ENCODE measurements at regions not wholly inside any gene's neighbourhood (a gene's known extent, or its start where the extent isn't known, plus 50 kb on each side); places are given as distances from the start of the nearest gene placed in this dataset.
"Not testable (repeated sequence)": the region's sequence is repeated elsewhere in the genome, so short reads cannot be mapped to it uniquely, and the experiment has no call there.

GRCh38 chr2:192687015-192687414 lies 492.3 kb upstream of the TMEFF2 start:
- intact Hi-C loops (cut with DNase I): no loop called here
- FAIRE-seq (no peak), ATAC-seq (no peak), DNase-seq (no peak)
- Histone ChIP-seq H3K4me3 (no peak overlapping the region), H3K27ac (no peak overlapping the region), H3K36me3 (no peaks in the 10 kb centered on the region), H3K27me3 (no peaks in the 10 kb centered on the region), H3K4me1 (no peaks in the 10 kb centered on the region), H3K9me3 (no peaks in the 10 kb centered on the region)
- 47 to 57% methylated on average over 3 of the region's 3 CpGs for WGBS, 2 donors
- TF ChIP-seq CTCF (IDR thresholded peaks at IDR 0.05): no peak

- intact Hi-C loops (cut with DNase I); H3K27me3 ChIP-seq; FAIRE-seq; DNase-seq; ATAC-seq; H3K9me3 ChIP-seq; H3K36me3 ChIP-seq; H3K4me1 ChIP-seq; H3K4me3 ChIP-seq; H3K27ac ChIP-seq: not testable (repeated sequence)
- WGBS, 2 donors: 95 to 97% methylated on average over 27 of the region's 27 CpGs
Observed at GRCh38 chr2:192682511-192682910, 487.8 kb upstream of the TMEFF2 start.

GRCh38 chr2:192675681-192676080 lies 480.9 kb upstream of the TMEFF2 start:
- WGBS, 2 donors: 67 to 74% methylated on average over 5 of the region's 5 CpGs

GRCh38 chr2:192669505-192670091 lies 474.9 kb upstream of the TMEFF2 start:
- ATAC-seq: no peak
- H3K27ac ChIP-seq: no peak overlapping the region
- no peak for FAIRE-seq
- intact Hi-C loops (cut with DNase I): no loop called here
- H3K36me3 ChIP-seq: no peaks in the 10 kb centered on the region
- H3K27me3 ChIP-seq: no peaks in the 10 kb centered on the region
- H3K4me3 ChIP-seq: no peak overlapping the region
- TF ChIP-seq CTCF (IDR thresholded peaks at IDR 0.05): no peak
- 67 to 73% methylated on average over 8 of the region's 8 CpGs for WGBS, 2 donors
- H3K9me3 ChIP-seq: no peaks in the 10 kb centered on the region
- H3K4me1 ChIP-seq: no peaks in the 10 kb centered on the region
- no peak for DNase-seq

More at GRCh38 chr2:192675681-192676080, 480.9 kb upstream of the TMEFF2 start:
- Histone ChIP-seq H3K36me3 (no peaks in the 10 kb centered on the region), H3K27ac (no peak overlapping the region), H3K4me1 (no peaks in the 10 kb centered on the region), H3K4me3 (no peak overlapping the region), H3K9me3 (no peaks in the 10 kb centered on the region), H3K27me3 (no peaks in the 10 kb centered on the region)
- no peak for TF ChIP-seq CTCF (IDR thresholded peaks at IDR 0.05)
- DNase-seq: no peak
- ATAC-seq: no peak
- no peak for FAIRE-seq
- intact Hi-C loops (cut with DNase I): no loop called here

GRCh38 chr2:192660555-192660954 lies 465.8 kb upstream of the TMEFF2 start:
- H3K36me3 ChIP-seq; H3K4me3 ChIP-seq; H3K9me3 ChIP-seq; H3K27me3 ChIP-seq; H3K27ac ChIP-seq; DNase-seq; H3K4me1 ChIP-seq; intact Hi-C loops (cut with DNase I); ATAC-seq; FAIRE-seq: not testable (repeated sequence)
- WGBS, 2 donors: 66 to 82% methylated on average over 4 of the region's 4 CpGs

- Histone ChIP-seq H3K4me3 (no peak overlapping the region), H3K36me3 (no peaks in the 10 kb centered on the region), H3K27me3 (no peaks in the 10 kb centered on the region), H3K4me1 (no peaks in the 10 kb centered on the region), H3K9me3 (no peaks in the 10 kb centered on the region), H3K27ac (no peak overlapping the region)
- intact Hi-C loops (cut with DNase I): no loop called here
- WGBS, 2 donors: 40 to 41% methylated on average over 3 of the region's 3 CpGs
- TF ChIP-seq CTCF (IDR thresholded peaks at IDR 0.05): no peak
- FAIRE-seq (no peak), ATAC-seq (no peak), DNase-seq (no peak)
Observed at GRCh38 chr2:192657362-192657761, 462.6 kb upstream of the TMEFF2 start.
